SK-N-SH (cell line): ENCODE measurements at regions not wholly inside any gene's neighbourhood (a gene's known extent, or its start where the extent isn't known, plus 50 kb on each side); places are given as distances from the start of the nearest gene placed in this dataset.

Experiments used
- CTCF ChIA-PET: fragments of 300-600, 350-600 bp; formaldehyde crosslinking; extraction: SDS; loops from one replicate; lab custom pipeline; 2021; lab: Yijun Ruan, JAX
- POLR2A ChIA-PET: fragments of 350-600 bp; sonication (Branson Sonifier 250); formaldehyde crosslinking; extraction: SDS; loops from one replicate; lab custom pipeline; 2020; ENCODE audit warnings: antibody characterized with exemption, inconsistent platforms; lab: Yijun Ruan, JAX
- DNase-seq: peaks from one replicate; pipeline ENCODE4 v3.0.0; 2012
- H2AFZ ChIP-seq: fragments of 200-600 bp; sonication (generic); 2 replicates; pipeline ENCODE4 v1.8.1; 2016; ENCODE audit warnings: antibody characterized with exemption, mild to moderate bottlenecking, low read depth
- H3F3A ChIP-seq: fragments of 200-600 bp; sonication (generic); replicated peaks from 2 replicates; pipeline ENCODE3; 2016; ENCODE audit warnings: antibody characterized with exemption, mild to moderate bottlenecking; ENCODE audit not compliant: insufficient read depth
- H3K27ac ChIP-seq, 2 experiments: fragments of 200-500 bp in 1 of 2; fragments of 200-600 bp in 1 of 2; sonication (Bioruptor generic) in 1 of 2; sonication (generic), shearing (Covaris generic) in 1 of 2; 2 replicates each; pipeline versions ENCODE4 v1.5.1 to v1.6.1; 2014 to 2016; ENCODE audit warnings: low read depth in 2 of 2, inconsistent platforms in 1 of 2, low read length in 1 of 2, mild to moderate bottlenecking in 1 of 2, mixed read lengths in 1 of 2
- H3K27me3 ChIP-seq: fragments of 200-600 bp; sonication (generic), shearing (Covaris generic); 2 replicates; pipeline ENCODE4 v1.6.1; 2016; ENCODE audit warnings: mixed run types; ENCODE audit not compliant: insufficient read depth
- H3K36me3 ChIP-seq, 2 experiments: fragments of 200-500 bp in 1 of 2; fragments of 200-600 bp in 1 of 2; sonication (Bioruptor generic) in 1 of 2; sonication (generic) in 1 of 2; replicated peaks in 1 of 2; 2 replicates each; pipeline versions ENCODE3 to v1.5.1; 2014 to 2016; ENCODE audit warnings: low read length in 1 of 2, mild to moderate bottlenecking in 1 of 2; ENCODE audit not compliant: insufficient read depth in 2 of 2, control insufficient read depth in 1 of 2
- H3K4me1 ChIP-seq, 2 experiments: fragments of 200-500 bp in 1 of 2; fragments of 200-600 bp in 1 of 2; sonication (Bioruptor generic) in 1 of 2; sonication (generic), shearing (Covaris generic) in 1 of 2; 2 replicates each; pipeline versions ENCODE4 v1.5.1 to v1.6.1; 2014 to 2016; ENCODE audit warnings: low read depth in 1 of 2, low read length in 1 of 2, mixed run types in 1 of 2; ENCODE audit not compliant: insufficient read depth in 2 of 2, control insufficient read depth in 1 of 2
- H3K4me2 ChIP-seq: fragments of 200-600 bp; sonication (generic), shearing (Covaris generic); 2 replicates; pipeline ENCODE4 v1.6.1; 2017; ENCODE audit warnings: mixed run types
- H3K4me3 ChIP-seq, 2 experiments: fragments of 200-500 bp in 1 of 2; fragments of 200-600 bp in 1 of 2; sonication (Bioruptor generic) in 1 of 2; sonication (generic), shearing (Covaris generic) in 1 of 2; 2 replicates each; pipeline versions ENCODE4 v1.5.1 to v1.8.1; 2014 to 2016; ENCODE audit warnings: low read depth in 2 of 2, inconsistent platforms in 1 of 2, low read length in 1 of 2, mild to moderate bottlenecking in 1 of 2, mixed read lengths in 1 of 2, moderate library complexity in 1 of 2
- H3K79me2 ChIP-seq: fragments of 200-600 bp; sonication (generic); 2 replicates; pipeline ENCODE4 v1.8.1; 2017; ENCODE audit warnings: mild to moderate bottlenecking; ENCODE audit not compliant: insufficient read depth
- H3K9ac ChIP-seq: fragments of 200-600 bp; sonication (generic); 2 replicates; pipeline ENCODE4 v1.6.1; 2017; ENCODE audit warnings: mixed run types
- H3K9me2 ChIP-seq: fragments of 200-600 bp; sonication (generic); 2 replicates; pipeline ENCODE4 v1.6.1; 2017; ENCODE audit warnings: mixed run types
- H3K9me3 ChIP-seq: fragments of 200-600 bp; sonication (generic); 2 replicates; pipeline ENCODE4 v1.6.1; 2017; ENCODE audit warnings: mixed run types, mild to moderate bottlenecking, moderate library complexity
- H4K20me1 ChIP-seq: fragments of 200-600 bp; sonication (generic); 2 replicates; pipeline ENCODE4 v1.6.1; 2017; ENCODE audit warnings: mild to moderate bottlenecking, mixed run types; ENCODE audit not compliant: insufficient read depth
- ELF1 ChIP-seq: IDR thresholded peaks from 2 replicates; pipeline ENCODE4 v1.4.0; 2012
- FOSL2 ChIP-seq: IDR thresholded peaks from 2 replicates; pipeline ENCODE4 v1.4.0; 2012; ENCODE audit warnings: low read depth, mild to moderate bottlenecking, moderate library complexity, borderline replicate concordance
- GABPA ChIP-seq: IDR thresholded peaks from 2 replicates; pipeline ENCODE4 v1.4.0; 2012; ENCODE audit warnings: low read depth, mild to moderate bottlenecking
- GATA2 ChIP-seq: sonication (generic); formaldehyde crosslinking; IDR thresholded peaks from 2 replicates; pipeline ENCODE4 v1.5.0; 2020; ENCODE audit warnings: mild to moderate bottlenecking, missing genetic modification reagents
- MXI1 ChIP-seq: IDR thresholded peaks from 2 replicates; pipeline ENCODE4 v1.6.1; 2012; ENCODE audit warnings: mild to moderate bottlenecking, low read depth, low read length, improper control_type of control experiment
- NRF1 ChIP-seq: IDR thresholded peaks from 2 replicates; pipeline ENCODE4 v1.6.1; 2012; ENCODE audit warnings: low read depth, mild to moderate bottlenecking, low read length
- POLR2AphosphoS5 ChIP-seq: IDR thresholded peaks from 2 replicates; pipeline ENCODE4 v1.6.1; 2012; ENCODE audit warnings: low read depth, low read length
- RFX5 ChIP-seq: IDR thresholded peaks from 2 replicates; pipeline ENCODE4 v1.6.1; 2012; ENCODE audit warnings: mild to moderate bottlenecking, improper control_type of control experiment, low read length
- TCF12 ChIP-seq: IDR thresholded peaks from 2 replicates; pipeline ENCODE4 v1.4.0; 2012
- USF1 ChIP-seq: IDR thresholded peaks from 2 replicates; pipeline ENCODE4 v1.4.0; 2012; ENCODE audit warnings: low read depth, borderline replicate concordance
- WGBS: methylation state at CpG from one replicate; pipeline ENCODE4 v1.1.6; 2017; ENCODE audit warnings: low lambda C conversion rate; 5-methylcytosine and 5-hydroxymethylcytosine counted together
- TF ChIP-seq, protein P1 (sequence below): IDR thresholded peaks from 2 replicates; pipeline ENCODE4 v1.6.1; 2012; ENCODE audit warnings: mild to moderate bottlenecking, low read depth, low read length, moderate library complexity

- no peaks in the 10 kb centered on the region for H3F3A ChIP-seq
- CTCF ChIA-PET, result no interaction called here
These were observed 524.8 kb downstream of the ZNF516 start for GRCh38 chr18:75970212-75970611.

GRCh38 chr18:75966431-75966830 is 528.6 kb downstream of the ZNF516 start:
- POLR2A ChIA-PET, result no interaction called here

More at GRCh38 chr18:75970212-75970611, 524.8 kb downstream of the ZNF516 start:
- H3K36me3 ChIP-seq, result no peaks in the 10 kb centered on the region
- no peaks in the 10 kb centered on the region for H3K79me2 ChIP-seq
- no peak for TF ChIP-seq RFX5
- TF ChIP-seq, all 33 proteins: peak for 0
- Histone ChIP-seq H3K27ac (no peak overlapping the region), H3K27me3 (no peaks in the 10 kb centered on the region), H3K9me3 (peaks cover 5% of the 10 kb centered on the region), H3K4me3 (no peak overlapping the region), H3K9me2 (no peaks in the 10 kb centered on the region), H3K9ac (no peak overlapping the region), H2AFZ (no peak overlapping the region), H3K4me1 (no peaks in the 10 kb centered on the region), H4K20me1 (no peaks in the 10 kb centered on the region), H3K4me2 (no peak overlapping the region)
- POLR2A ChIA-PET, result no interaction called here
- WGBS, result 60% methylated on average over 13 of the region's 13 CpGs
- DNase-seq, result no peak

More at GRCh38 chr18:75966431-75966830, 528.6 kb downstream of the ZNF516 start:
- Histone ChIP-seq H3K4me2 (no peak overlapping the region), H3F3A (no peaks in the 10 kb centered on the region), H4K20me1 (no peaks in the 10 kb centered on the region), H3K79me2 (no peaks in the 10 kb centered on the region), H3K27ac (no peak overlapping the region), H3K9me3 (no peaks in the 10 kb centered on the region; the same call in 1 of the 2 replicates), H3K9me2 (no peaks in the 10 kb centered on the region), H3K27me3 (no peaks in the 10 kb centered on the region), H3K4me3 (no peak overlapping the region), H3K36me3 (no peaks in the 10 kb centered on the region), H3K9ac (no peak overlapping the region), H2AFZ (no peak overlapping the region), H3K4me1 (no peaks in the 10 kb centered on the region)
- DNase-seq, result no peak
- no peak for TF ChIP-seq TCF12
- no peak for TF ChIP-seq POLR2AphosphoS5
- no peak for TF ChIP-seq GABPA
- no peak for TF ChIP-seq FOSL2
- TF ChIP-seq ELF1, result no peak
- no peak for TF ChIP-seq MXI1
- no peak for TF ChIP-seq NRF1
- TF ChIP-seq USF1, result no peak
- TF ChIP-seq GATA2 (CRISPR knock-in tag), result no peak
- TF ChIP-seq, protein P1, sequence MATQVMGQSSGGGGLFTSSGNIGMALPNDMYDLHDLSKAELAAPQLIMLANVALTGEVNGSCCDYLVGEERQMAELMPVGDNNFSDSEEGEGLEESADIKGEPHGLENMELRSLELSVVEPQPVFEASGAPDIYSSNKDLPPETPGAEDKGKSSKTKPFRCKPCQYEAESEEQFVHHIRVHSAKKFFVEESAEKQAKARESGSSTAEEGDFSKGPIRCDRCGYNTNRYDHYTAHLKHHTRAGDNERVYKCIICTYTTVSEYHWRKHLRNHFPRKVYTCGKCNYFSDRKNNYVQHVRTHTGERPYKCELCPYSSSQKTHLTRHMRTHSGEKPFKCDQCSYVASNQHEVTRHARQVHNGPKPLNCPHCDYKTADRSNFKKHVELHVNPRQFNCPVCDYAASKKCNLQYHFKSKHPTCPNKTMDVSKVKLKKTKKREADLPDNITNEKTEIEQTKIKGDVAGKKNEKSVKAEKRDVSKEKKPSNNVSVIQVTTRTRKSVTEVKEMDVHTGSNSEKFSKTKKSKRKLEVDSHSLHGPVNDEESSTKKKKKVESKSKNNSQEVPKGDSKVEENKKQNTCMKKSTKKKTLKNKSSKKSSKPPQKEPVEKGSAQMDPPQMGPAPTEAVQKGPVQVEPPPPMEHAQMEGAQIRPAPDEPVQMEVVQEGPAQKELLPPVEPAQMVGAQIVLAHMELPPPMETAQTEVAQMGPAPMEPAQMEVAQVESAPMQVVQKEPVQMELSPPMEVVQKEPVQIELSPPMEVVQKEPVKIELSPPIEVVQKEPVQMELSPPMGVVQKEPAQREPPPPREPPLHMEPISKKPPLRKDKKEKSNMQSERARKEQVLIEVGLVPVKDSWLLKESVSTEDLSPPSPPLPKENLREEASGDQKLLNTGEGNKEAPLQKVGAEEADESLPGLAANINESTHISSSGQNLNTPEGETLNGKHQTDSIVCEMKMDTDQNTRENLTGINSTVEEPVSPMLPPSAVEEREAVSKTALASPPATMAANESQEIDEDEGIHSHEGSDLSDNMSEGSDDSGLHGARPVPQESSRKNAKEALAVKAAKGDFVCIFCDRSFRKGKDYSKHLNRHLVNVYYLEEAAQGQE, result no peak
- WGBS, result 13% methylated on average over 5 of the region's 5 CpGs
- CTCF ChIA-PET, result no interaction called here
